C1 segment of cervical spinal cord (tissue), 14 donors: ENCODE measurements at regions not wholly inside any gene's neighbourhood (a gene's known extent, or its start where the extent isn't known, plus 50 kb on each side); places are given as distances from the start of the nearest gene placed in this dataset.
"Not testable (repeated sequence)": the region's sequence is repeated elsewhere in the genome, so short reads cannot be mapped to it uniquely, and the experiment has no call there.

ENCODE experiments used
- DNase-seq, 14 donors: peaks; one replicate each; lab custom pipeline; 2025; lab: John Stamatoyannopoulos, UW

- DNase-seq: not testable (repeated sequence)
Observed at GRCh38 chr1:83251687-83252086, 747.2 kb downstream of the TTLL7 start.

DNA sequence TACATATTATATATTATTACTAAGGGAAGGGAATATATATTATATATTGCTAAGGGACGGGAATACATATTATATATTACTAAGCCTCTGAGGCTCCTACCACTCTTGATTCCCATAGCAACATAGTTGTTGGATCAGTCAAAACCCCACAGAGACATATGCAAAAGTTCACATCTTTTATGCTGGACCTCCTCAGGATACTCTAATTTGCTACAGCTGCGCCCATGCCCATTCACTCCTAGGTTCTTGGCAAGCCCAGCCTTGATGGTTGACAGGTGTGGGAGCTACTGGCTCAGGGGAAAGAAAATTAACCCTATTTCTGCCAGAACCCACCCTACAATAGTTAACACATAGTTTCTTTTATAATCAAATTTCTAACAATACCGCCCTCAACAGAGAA lies 752.2 kb downstream of the TTLL7 start:
- DNase-seq: not testable (repeated sequence)

GRCh38 chr1:83244832-83245231 lies 754.1 kb downstream of the TTLL7 start:
- not testable (repeated sequence) for DNase-seq

DNA sequence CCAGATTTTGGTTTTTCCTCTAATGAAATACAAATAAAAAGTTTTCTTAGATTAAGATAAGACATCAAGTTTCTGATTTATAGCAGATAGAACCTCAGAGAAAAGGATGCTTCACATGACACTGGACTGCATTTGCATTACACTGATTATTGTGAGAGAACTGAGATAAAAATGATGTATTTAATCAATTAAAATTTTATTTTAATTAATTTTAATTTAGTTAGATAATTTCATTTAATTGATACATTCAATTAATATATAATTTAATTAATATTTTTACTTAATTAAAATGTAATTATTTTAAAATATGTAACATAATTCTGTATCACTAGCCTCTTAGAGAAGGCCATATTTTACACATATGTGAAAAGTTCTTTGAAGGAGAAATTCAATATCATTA lies 759.4 kb downstream of the TTLL7 start:
- not testable (repeated sequence) for DNase-seq

DNA sequence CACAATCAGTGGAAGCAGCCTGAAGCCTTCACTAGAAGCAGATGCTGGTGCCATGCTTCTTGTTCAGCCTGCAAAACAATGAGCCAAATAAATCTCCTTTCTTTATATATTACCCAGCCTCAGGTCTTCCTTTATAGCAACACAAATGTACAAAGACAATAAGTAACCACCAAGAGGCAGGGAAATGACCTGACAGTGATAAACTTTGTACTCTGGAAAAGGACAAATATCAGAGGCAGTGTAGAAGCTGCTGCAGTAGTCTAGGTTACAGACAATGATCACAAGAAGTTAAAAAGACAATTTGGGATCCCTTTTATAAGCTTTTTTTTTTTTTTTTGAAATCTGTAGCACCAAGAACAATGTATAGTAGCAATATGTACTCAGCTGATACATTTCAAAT lies 760.3 kb downstream of the TTLL7 start:
- DNase-seq: not testable (repeated sequence)

DNA sequence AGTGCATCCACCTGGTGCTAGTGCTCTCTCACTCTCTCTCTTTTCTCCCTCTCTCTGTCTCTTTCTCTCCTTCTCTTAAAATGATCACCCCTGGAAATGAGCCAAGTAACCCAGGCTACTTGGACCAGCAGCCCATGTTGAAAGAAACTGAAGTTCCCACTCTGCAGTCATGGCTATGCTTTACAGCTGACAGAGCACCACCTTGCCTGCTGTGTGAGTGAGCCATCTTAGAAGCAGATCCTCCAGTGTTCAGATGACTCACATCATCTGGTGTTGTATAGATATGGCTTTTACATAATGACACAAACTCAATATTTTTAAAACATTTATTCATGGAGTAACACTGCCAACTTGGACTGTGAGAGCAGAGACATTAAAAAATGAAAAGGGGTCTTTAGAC lies 779.1 kb downstream of the TTLL7 start:
- DNase-seq: not testable (repeated sequence)

- not testable (repeated sequence) for DNase-seq
Observed at GRCh38 chr1:83218036-83218716, 780.8 kb downstream of the TTLL7 start.

GRCh38 chr1:83214317-83214716 lies 784.6 kb downstream of the TTLL7 start:
- not testable (repeated sequence) for DNase-seq

- DNase-seq: not testable (repeated sequence)
Observed at GRCh38 chr1:83213648-83214047, 785.3 kb downstream of the TTLL7 start.

- DNase-seq: not testable (repeated sequence)
Observed at GRCh38 chr1:83212033-83212432, 786.9 kb downstream of the TTLL7 start.

DNA sequence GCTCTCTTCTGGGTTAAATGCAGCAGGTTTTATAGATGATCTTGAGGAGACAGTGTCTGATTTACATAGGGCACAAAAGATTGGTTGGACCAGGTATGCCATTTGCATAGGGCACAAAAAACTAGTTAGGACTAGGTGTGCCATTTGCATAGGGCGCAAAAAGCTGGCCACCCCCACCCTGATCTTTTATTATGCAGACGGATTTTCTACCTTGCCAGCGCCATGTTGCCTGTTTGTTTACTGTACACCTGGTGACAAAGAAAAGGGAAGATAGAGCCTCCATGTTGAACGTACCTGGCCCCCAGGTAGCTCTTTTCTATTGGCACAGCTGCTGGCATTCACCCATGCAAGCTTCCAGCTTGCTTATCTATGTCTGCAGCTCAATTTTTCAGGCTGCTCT lies 790.4 kb downstream of the TTLL7 start:
- not testable (repeated sequence) for DNase-seq

- DNase-seq: not testable (repeated sequence)
Observed at GRCh38 chr1:83194610-83195009, 804.3 kb downstream of the TTLL7 start.

DNA sequence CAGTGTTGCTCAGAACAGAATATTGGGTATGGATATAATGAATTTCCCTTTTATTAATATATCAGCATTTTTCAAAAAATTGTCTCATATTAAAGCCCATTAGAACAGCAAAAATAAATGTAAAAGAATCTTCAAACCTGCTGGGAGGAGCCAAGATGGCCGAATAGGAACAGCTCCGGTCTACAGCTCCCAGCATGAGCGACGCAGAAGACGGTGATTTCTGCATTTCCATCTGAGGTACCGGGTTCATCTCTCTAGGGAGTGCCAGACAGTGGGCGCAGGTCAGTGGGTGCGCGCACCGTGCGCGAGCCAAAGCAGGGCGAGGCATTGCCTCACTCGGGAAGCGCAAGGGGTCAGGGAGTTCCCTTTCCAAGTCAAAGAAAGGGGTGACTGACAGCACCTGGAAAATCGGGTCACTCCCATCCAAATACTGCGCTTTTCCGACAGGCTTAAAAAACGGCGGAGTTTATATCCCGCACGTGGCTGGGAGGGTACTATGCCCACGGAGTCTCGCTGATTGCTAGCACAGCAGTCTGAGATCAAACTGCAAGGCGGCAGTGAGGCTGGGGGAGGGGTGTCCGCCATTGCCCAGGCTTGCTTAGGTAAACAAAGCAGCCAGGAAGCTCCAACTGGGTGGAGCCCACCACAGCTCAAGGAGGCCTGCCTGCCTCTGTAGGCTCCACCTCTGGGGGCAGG lies 816.8 kb downstream of the TTLL7 start:
- DNase-seq: not testable (repeated sequence)

- not testable (repeated sequence) for DNase-seq
Observed at GRCh38 chr1:83180621-83181020, 818.3 kb downstream of the TTLL7 start.

DNA sequence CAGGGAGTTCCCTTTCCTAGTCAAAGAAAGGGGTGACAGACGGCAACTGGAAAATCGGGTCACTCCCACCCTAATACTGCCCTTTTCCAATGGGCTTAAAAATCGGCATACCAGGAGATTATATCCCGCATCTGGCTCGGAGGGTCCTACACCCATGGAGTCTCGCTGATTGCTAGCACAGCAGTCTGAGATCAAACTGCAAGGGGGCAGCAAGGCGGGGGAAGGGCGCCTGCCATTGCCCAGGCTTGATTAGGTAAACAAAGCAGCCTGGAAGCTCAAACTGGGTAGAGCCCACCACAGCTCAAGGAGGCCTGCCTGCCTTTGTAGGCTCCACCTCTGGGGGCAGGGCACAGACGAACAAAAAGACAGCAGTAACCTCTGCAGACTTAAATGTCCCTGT lies 831.3 kb downstream of the TTLL7 start:
- not testable (repeated sequence) for DNase-seq

- DNase-seq: not testable (repeated sequence)
Observed at GRCh38 chr1:83163879-83164475, 835.0 kb downstream of the TTLL7 start.

GRCh38 chr1:83158924-83159323 lies 840.0 kb downstream of the TTLL7 start:
- not testable (repeated sequence) for DNase-seq

DNA sequence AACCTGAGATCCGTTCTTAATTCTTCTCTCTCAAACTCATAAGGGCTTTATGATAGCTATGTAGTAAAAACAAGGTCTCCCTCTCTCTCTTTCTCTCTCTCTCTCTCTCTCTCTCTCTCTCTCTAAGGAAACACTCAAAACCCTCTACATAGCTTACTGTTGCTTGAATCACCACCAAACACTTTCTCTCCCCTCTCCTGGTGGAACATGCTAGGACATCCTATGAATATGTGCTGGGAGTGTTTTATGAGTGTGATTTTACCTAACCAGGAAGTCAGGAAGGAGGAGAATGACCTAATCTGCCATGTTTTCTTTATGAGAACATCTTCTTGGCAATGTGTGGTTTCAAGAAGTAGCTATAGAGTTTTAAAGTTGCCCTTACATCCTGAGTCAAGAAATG lies 844.6 kb downstream of the TTLL7 start:
- DNase-seq: not testable (repeated sequence)

DNA sequence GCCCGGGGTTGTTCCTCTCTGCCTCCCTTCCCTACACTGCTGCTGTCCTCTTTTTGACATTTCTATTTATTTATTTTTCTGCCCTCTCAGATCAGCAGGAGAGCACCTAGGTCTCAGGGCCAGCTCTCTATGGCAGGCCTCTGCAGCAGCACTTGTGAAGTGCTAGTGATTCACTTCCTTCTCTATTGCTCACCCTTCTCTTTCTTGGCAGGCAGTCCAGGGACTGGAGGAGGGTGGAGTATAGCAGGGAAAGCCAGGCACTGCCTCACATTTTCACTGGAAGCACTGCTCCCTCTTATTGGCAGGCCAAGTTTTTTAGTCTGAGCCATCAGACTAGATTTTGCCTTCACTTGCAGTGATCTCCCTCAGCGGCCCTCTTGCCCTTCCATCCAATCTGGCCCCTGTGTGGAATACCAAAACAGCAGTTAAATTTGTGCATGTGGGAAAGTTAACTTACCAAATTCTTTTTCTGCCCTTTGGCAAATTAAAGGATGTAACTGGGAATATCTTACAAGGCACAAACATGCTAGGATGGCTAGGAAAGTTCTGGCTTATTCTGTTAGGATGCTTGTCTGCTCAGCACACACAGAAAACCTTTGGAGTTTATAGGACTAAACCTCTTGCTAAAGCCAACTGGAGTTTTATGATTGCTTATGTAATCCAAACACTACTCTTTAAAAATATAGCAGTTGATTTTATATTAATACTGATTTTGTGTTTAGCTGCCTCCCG lies 847.6 kb downstream of the TTLL7 start:
- DNase-seq: peak in 1 of 14 donors; percentile 3

GRCh38 chr1:83150479-83150878 lies 848.5 kb downstream of the TTLL7 start:
- not testable (repeated sequence) for DNase-seq

DNA sequence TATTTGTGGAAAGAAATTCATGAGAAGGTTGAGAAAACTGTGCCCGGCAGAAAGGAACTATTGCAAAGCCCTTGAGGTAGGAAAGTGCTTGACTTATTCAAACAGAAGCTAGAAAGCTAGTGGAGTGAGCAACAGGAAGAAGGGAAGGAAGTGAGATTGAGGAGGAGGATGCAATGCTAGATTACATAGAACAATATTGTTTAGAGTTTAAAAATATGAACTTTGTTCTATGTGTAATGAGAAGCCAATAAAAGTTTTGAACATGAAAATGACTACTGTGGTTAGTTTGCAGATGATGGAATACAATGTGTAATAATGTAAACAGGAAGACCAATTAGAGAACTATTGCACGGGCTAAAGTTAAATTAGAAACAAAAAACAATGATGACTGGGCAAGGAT lies 853.1 kb downstream of the TTLL7 start:
- DNase-seq: not testable (repeated sequence)

DNA sequence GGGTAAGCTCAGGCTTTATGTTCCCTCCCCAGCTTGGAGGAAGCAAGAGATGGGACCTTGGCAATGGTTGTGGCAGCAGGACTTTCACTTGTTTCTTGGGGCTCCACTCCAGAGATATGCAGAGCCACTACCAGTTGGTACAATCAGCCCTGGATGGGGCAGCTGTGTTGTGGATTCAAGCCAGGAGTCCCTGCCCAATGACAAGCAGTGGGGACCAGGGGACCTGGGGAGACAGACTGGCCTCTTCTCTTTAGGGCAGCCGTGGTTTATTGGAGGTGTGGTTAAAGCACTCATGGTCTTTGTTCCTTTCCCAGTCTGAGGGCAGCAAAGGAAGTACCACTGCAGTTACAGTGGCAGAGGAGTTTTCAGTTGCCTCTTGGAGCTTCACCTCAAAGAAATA lies 856.1 kb downstream of the TTLL7 start:
- DNase-seq: not testable (repeated sequence)
